Stomach (tissue), 4 donors: ENCODE measurements at regions not wholly inside any gene's neighbourhood (a gene's known extent, or its start where the extent isn't known, plus 50 kb on each side); places are given as distances from the start of the nearest gene placed in this dataset.

ENCODE experiments used
- POLR2A ChIP-seq, 4 donors: fragments of 450-650 bp; IDR thresholded peaks; one replicate each; pipeline ENCODE4 v1.6.1; 2016; ENCODE audit warnings: antibody characterized with exemption in 4 of 4, control low read depth in 2 of 4, mild to moderate bottlenecking in 1 of 4, moderate library complexity in 1 of 4
- POLR2AphosphoS5 ChIP-seq, 3 donors: sonication (generic); formaldehyde crosslinking; IDR thresholded peaks; one replicate each; pipeline ENCODE4 v1.6.1; 2016; ENCODE audit warnings: antibody characterized with exemption in 3 of 3
- TF ChIP-seq, protein P1 (sequence below), 7 experiments: fragments of 450-650 bp in 4 of 7; fragments of 200-600 bp in 3 of 7; sonication (generic) in 3 of 7; IDR thresholded peaks; one replicate each; pipeline ENCODE4 v1.5.1; 2016 to 2019; ENCODE audit warnings: antibody characterized with exemption in 7 of 7, control low read depth in 2 of 7, mild to moderate bottlenecking in 1 of 7

DNA sequence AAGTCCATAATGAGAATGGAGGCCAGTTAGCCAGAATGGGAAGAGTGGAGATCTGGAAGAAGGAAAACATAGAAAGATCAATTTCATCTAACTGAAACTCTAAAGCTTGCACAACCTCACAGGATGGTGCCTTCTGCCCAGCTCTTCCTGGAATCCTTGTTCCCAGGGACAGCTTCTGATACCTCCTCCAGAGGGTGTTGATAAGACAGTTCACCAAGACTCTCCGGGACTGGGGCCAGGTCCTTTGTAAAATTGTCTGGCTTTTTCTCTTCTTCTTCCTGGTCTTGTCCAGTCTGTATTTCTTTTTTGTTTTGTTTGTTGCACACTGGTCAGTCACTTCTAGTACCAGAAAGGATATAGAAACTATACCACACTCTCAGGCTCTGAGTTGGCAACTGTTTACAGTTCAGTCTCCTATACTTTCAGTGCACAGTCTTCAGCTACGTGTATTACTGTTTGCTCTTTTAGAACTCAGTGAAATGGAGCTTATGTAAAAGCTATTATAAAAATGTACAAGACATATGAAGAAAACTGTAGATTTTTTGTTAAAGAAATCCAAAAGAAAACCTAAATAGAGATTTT lies 142.8 kb upstream of the RPL34 start:
- TF ChIP-seq, protein P1, sequence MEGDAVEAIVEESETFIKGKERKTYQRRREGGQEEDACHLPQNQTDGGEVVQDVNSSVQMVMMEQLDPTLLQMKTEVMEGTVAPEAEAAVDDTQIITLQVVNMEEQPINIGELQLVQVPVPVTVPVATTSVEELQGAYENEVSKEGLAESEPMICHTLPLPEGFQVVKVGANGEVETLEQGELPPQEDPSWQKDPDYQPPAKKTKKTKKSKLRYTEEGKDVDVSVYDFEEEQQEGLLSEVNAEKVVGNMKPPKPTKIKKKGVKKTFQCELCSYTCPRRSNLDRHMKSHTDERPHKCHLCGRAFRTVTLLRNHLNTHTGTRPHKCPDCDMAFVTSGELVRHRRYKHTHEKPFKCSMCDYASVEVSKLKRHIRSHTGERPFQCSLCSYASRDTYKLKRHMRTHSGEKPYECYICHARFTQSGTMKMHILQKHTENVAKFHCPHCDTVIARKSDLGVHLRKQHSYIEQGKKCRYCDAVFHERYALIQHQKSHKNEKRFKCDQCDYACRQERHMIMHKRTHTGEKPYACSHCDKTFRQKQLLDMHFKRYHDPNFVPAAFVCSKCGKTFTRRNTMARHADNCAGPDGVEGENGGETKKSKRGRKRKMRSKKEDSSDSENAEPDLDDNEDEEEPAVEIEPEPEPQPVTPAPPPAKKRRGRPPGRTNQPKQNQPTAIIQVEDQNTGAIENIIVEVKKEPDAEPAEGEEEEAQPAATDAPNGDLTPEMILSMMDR (IDR thresholded peaks at IDR 0.05), result no peak
- TF ChIP-seq POLR2A (IDR thresholded peaks at IDR 0.05) (no peak), POLR2AphosphoS5 (IDR thresholded peaks at IDR 0.05) (no peak)
